H1 (cell line): ENCODE measurements at regions not wholly inside any gene's neighbourhood (a gene's known extent, or its start where the extent isn't known, plus 50 kb on each side); places are given as distances from the start of the nearest gene placed in this dataset.

Experiments used
- CTCF ChIA-PET: fragments of 300-600 bp; sonication (Branson Sonifier 250); formaldehyde crosslinking; loops from one replicate; lab custom pipeline; 2021; ENCODE audit not compliant: partially characterized antibody; lab: Charles Lee
- POLR2A ChIA-PET: fragments of 300-600 bp; sonication (Branson Sonifier 250); formaldehyde crosslinking; loops from one replicate; lab custom pipeline; 2021; ENCODE audit warnings: inconsistent platforms; ENCODE audit not compliant: partially characterized antibody; lab: Charles Lee
- DNase-seq, 2 experiments: peaks; one replicate each; pipeline versions ENCODE4 v3.0.0 to v3.0.0-alpha.2; 2010 to 2022; ENCODE audit warnings: low spot score in 2 of 2, low read depth in 1 of 2, mixed read lengths in 1 of 2
- FAIRE-seq: peaks from 2 replicates; lab custom pipeline; 2011; peaks lifted over from hg19 to GRCh38; lab: Jason Lieb, UNC
- H2AFZ ChIP-seq: 2 replicates; pipeline ENCODE4 v1.8.1; 2012; ENCODE audit warnings: low read length, inconsistent platforms
- H2AK5ac ChIP-seq: 2 replicates; pipeline ENCODE4 v1.6.1; 2013; ENCODE audit warnings: low read depth, low read length
- H2BK120ac ChIP-seq: replicated peaks from 2 replicates; pipeline ENCODE3; 2013; ENCODE audit warnings: low read depth, low read length, inconsistent platforms
- H2BK12ac ChIP-seq: 2 replicates; pipeline ENCODE4 v1.6.1; 2013; ENCODE audit warnings: low read depth, low read length
- H2BK15ac ChIP-seq: 2 replicates; pipeline ENCODE4 v1.6.1; 2013; ENCODE audit warnings: low read length
- H2BK20ac ChIP-seq: 2 replicates; pipeline ENCODE4 v1.6.1; 2013; ENCODE audit warnings: low read length
- H2BK5ac ChIP-seq: 2 replicates; pipeline ENCODE4 v1.6.1; 2013; ENCODE audit warnings: low read depth, low read length
- H3K14ac ChIP-seq: 2 replicates; pipeline ENCODE4 v1.6.1; 2013; ENCODE audit warnings: inconsistent platforms; ENCODE audit not compliant: insufficient read length
- H3K18ac ChIP-seq: 2 replicates; pipeline ENCODE4 v1.6.1; 2013; ENCODE audit warnings: low read length; ENCODE audit errors: extremely low read depth
- H3K23ac ChIP-seq: 2 replicates; pipeline ENCODE4 v1.6.1; 2013; ENCODE audit warnings: inconsistent platforms; ENCODE audit not compliant: insufficient read length
- H3K23me2 ChIP-seq: 2 replicates; pipeline ENCODE4 v1.6.1; 2013; ENCODE audit warnings: low read depth, low read length
- H3K27ac ChIP-seq: 2 replicates; pipeline ENCODE4 v1.6.1; 2011; ENCODE audit warnings: low read depth, low read length, inconsistent platforms
- H3K27me3 ChIP-seq, 4 experiments: replicated peaks in 1 of 4; 1 replicate in 1 of 4; 2 replicates in 3 of 4; pipeline versions ENCODE4 v1.6.1 to v1.8.1; 2011 to 2013; ENCODE audit warnings: low read length in 3 of 4, mild to moderate bottlenecking in 3 of 4, inconsistent platforms in 2 of 4, mixed read lengths in 2 of 4, moderate library complexity in 1 of 4; ENCODE audit not compliant: control insufficient read depth in 3 of 4, insufficient read depth in 3 of 4; ENCODE audit errors: extremely low read depth in 1 of 4
- H3K36me3 ChIP-seq, 4 experiments: 2 replicates each; pipeline versions ENCODE4 v1.6.1 to v1.8.1; 2011 to 2013; ENCODE audit warnings: mild to moderate bottlenecking in 4 of 4, low read length in 3 of 4, moderate library complexity in 2 of 4, control low read depth in 1 of 4, inconsistent platforms in 1 of 4; ENCODE audit not compliant: insufficient read depth in 4 of 4, control insufficient read depth in 2 of 4
- H3K4ac ChIP-seq: replicated peaks from 2 replicates; pipeline ENCODE3; 2013; ENCODE audit warnings: low read length, low read depth, mixed read lengths, inconsistent platforms; ENCODE audit not compliant: insufficient read length
- H3K4me1 ChIP-seq, 4 experiments: replicated peaks in 1 of 4; 1 replicate in 1 of 4; 2 replicates in 3 of 4; pipeline versions ENCODE4 v1.6.1 to v1.8.1; 2011 to 2013; ENCODE audit warnings: low read length in 3 of 4, inconsistent platforms in 2 of 4, mixed read lengths in 1 of 4; ENCODE audit not compliant: insufficient read depth in 4 of 4, control insufficient read depth in 3 of 4
- H3K4me2 ChIP-seq, 2 experiments: 2 replicates each; pipeline versions ENCODE4 v1.6.1 to v1.8.1; 2011 to 2013; ENCODE audit warnings: low read depth in 2 of 2, low read length in 2 of 2, control low read depth in 1 of 2, inconsistent platforms in 1 of 2, mild to moderate bottlenecking in 1 of 2; ENCODE audit not compliant: insufficient read depth in 1 of 2
- H3K4me3 ChIP-seq, 4 experiments: fragments of 200-600, 300-600 bp in 1 of 4; sonication (generic), shearing (Covaris generic), sonication (Bioruptor Twin) in 1 of 4; 2 replicates each; pipeline versions ENCODE4 v1.5.1 to v1.8.1; 2011 to 2016; ENCODE audit warnings: low read length in 4 of 4, low read depth in 3 of 4, control low read depth in 2 of 4, inconsistent platforms in 2 of 4, mild to moderate bottlenecking in 2 of 4, mixed read lengths in 1 of 4, moderate library complexity in 1 of 4; ENCODE audit not compliant: insufficient read depth in 2 of 4; ENCODE audit errors: extremely low read depth in 1 of 4
- H3K56ac ChIP-seq: replicated peaks from 2 replicates; pipeline ENCODE3; 2013; ENCODE audit warnings: low read depth, mild to moderate bottlenecking, mixed read lengths, low read length, inconsistent platforms; ENCODE audit not compliant: insufficient read length
- H3K79me1 ChIP-seq: 2 replicates; pipeline ENCODE4 v1.6.1; 2013; ENCODE audit warnings: low read depth, low read length, control low read depth
- H3K79me2 ChIP-seq, 2 experiments: 2 replicates each; pipeline versions ENCODE4 v1.6.1 to v1.8.1; 2012 to 2013; ENCODE audit warnings: low read length in 2 of 2, mild to moderate bottlenecking in 2 of 2, inconsistent platforms in 1 of 2; ENCODE audit not compliant: insufficient read depth in 2 of 2, control insufficient read depth in 1 of 2
- H3K9ac ChIP-seq, 4 experiments: replicated peaks in 1 of 4; 1 replicate in 1 of 4; 2 replicates in 3 of 4; pipeline versions ENCODE4 v1.6.1 to v1.8.1; 2011 to 2013; ENCODE audit warnings: low read depth in 3 of 4, low read length in 3 of 4, control low read depth in 2 of 4, mild to moderate bottlenecking in 2 of 4, moderate library complexity in 2 of 4, inconsistent platforms in 1 of 4; ENCODE audit errors: extremely low read depth in 1 of 4
- H3K9me3 ChIP-seq, 2 experiments: 2 replicates each; pipeline versions ENCODE4 v1.6.1 to v1.8.1; 2012 to 2013; ENCODE audit warnings: mild to moderate bottlenecking in 2 of 2, moderate library complexity in 2 of 2, control low read depth in 1 of 2, inconsistent platforms in 1 of 2, low read depth in 1 of 2, low read length in 1 of 2, mixed read lengths in 1 of 2; ENCODE audit not compliant: insufficient read depth in 2 of 2
- H4K20me1 ChIP-seq, 2 experiments: replicated peaks in 1 of 2; 2 replicates each; pipeline versions ENCODE3 to v1.8.1; 2011 to 2013; ENCODE audit warnings: inconsistent platforms in 2 of 2, low read length in 2 of 2, mild to moderate bottlenecking in 1 of 2; ENCODE audit not compliant: insufficient read depth in 2 of 2, control insufficient read depth in 1 of 2
- H4K5ac ChIP-seq: 2 replicates; pipeline ENCODE4 v1.6.1; 2013; ENCODE audit warnings: low read length, low read depth, mixed read lengths, inconsistent platforms; ENCODE audit not compliant: insufficient read length
- H4K8ac ChIP-seq: 2 replicates; pipeline ENCODE4 v1.8.0; 2013; ENCODE audit warnings: mild to moderate bottlenecking, moderate library complexity, low read length, inconsistent platforms; ENCODE audit not compliant: insufficient read depth; ENCODE audit errors: extremely low read depth
- H4K91ac ChIP-seq: replicated peaks from 2 replicates; pipeline ENCODE3; 2013; ENCODE audit warnings: low read length, mixed read lengths, inconsistent platforms; ENCODE audit not compliant: insufficient read length
- ASH2L ChIP-seq: fragments of 200-600, 300-600 bp; sonication (generic); IDR thresholded peaks from one replicate; pipeline ENCODE4 v1.7.1; 2017; ENCODE audit warnings: low read length
- BACH1 ChIP-seq: IDR thresholded peaks from 2 replicates; pipeline ENCODE4 v1.6.1; 2012; ENCODE audit warnings: low read length, improper control_type of control experiment
- CEBPB ChIP-seq: IDR thresholded peaks from 2 replicates; pipeline ENCODE4 v1.6.1; 2012; ENCODE audit warnings: low read depth, low read length
- CTCF ChIP-seq, 3 experiments: IDR thresholded peaks; 1 replicate in 2 of 3; 2 replicates in 1 of 3; pipeline versions ENCODE4 v1.5.1 to v1.6.1; 2011; ENCODE audit warnings: low read length in 3 of 3, mild to moderate bottlenecking in 3 of 3, inconsistent platforms in 2 of 3, low read depth in 1 of 3, moderate library complexity in 1 of 3; ENCODE audit not compliant: insufficient read depth in 1 of 3; ENCODE audit errors: control extremely low read depth in 1 of 3
- FOSL1 ChIP-seq: IDR thresholded peaks from 2 replicates; pipeline ENCODE4 v1.6.1; 2011; ENCODE audit warnings: mild to moderate bottlenecking, low read depth, low read length, moderate library complexity; ENCODE audit not compliant: insufficient read depth
- GTF2F1 ChIP-seq: IDR thresholded peaks from 2 replicates; pipeline ENCODE4 v1.6.1; 2012; ENCODE audit warnings: low read depth, low read length, improper control_type of control experiment, borderline replicate concordance
- KDM4A ChIP-seq: IDR thresholded peaks from one replicate; pipeline ENCODE4 v1.7.1; 2012; ENCODE audit warnings: low read depth, mild to moderate bottlenecking, moderate library complexity, low read length, inconsistent platforms; ENCODE audit not compliant: severe bottlenecking
- SIX5 ChIP-seq: IDR thresholded peaks from 2 replicates; pipeline ENCODE4 v1.6.1; 2011; ENCODE audit warnings: mild to moderate bottlenecking, low read depth, low read length
- SUZ12 ChIP-seq: fragments of 200-600 bp; sonication (generic); IDR thresholded peaks from 2 replicates; pipeline ENCODE4 v1.6.1; 2012; ENCODE audit warnings: mild to moderate bottlenecking, inconsistent platforms, low read length, moderate library complexity, mixed read lengths
- TEAD4 ChIP-seq: IDR thresholded peaks from 2 replicates; pipeline ENCODE4 v1.6.1; 2012; ENCODE audit warnings: low read depth, low read length, inconsistent platforms, mixed read lengths
- WGBS, 2 experiments: shearing (Covaris generic) in 1 of 2; methylation state at CpG; one replicate each; pipeline versions ENCODE4 v1.1.6 to v1.1.7; 2013 to 2015; ENCODE audit warnings: low lambda C conversion rate in 2 of 2, mixed read lengths in 2 of 2, inconsistent platforms in 1 of 2, low coverage in 1 of 2, missing lambda C conversion rate in 1 of 2; ENCODE audit not compliant: insufficient replicate concordance in 2 of 2, insufficient coverage in 1 of 2, insufficient read length in 1 of 2; ENCODE audit errors: extremely low coverage in 1 of 2, missing lambda C conversion rate in 1 of 2; 5-methylcytosine and 5-hydroxymethylcytosine counted together

GRCh38 chr4:100929135-100929534 lies 411.3 kb upstream of the EMCN start:
- H3K4me2 ChIP-seq: no peak overlapping the region
- H2AFZ ChIP-seq: peak overlapping the region; percentile 96
- H3K23ac ChIP-seq: no peak overlapping the region
- H3K27me3 ChIP-seq: no peaks in the 10 kb centered on the region
- 77% methylated on average over 1 of the region's 1 CpG; no CpG with 5 or more reads in 1 of the 2 experiments for WGBS, 2 experiments
- H3K79me1 ChIP-seq: no peaks in the 10 kb centered on the region
- H3K56ac ChIP-seq: no peak overlapping the region
- no peak overlapping the region for H3K4me3 ChIP-seq
- H4K8ac ChIP-seq: no peak overlapping the region
- POLR2A ChIA-PET: no interaction called here
- no peak for TF ChIP-seq TEAD4
- no peak for TF ChIP-seq BACH1
- no peak for TF ChIP-seq CTCF (IDR thresholded peaks at IDR 0.05; ENCODE audit: control extremely low read depth in 1 of 3, insufficient read depth in 1 of 3, low read depth in 1 of 3, low read length in 3 of 3)
- no peak for TF ChIP-seq ASH2L
- no peak for TF ChIP-seq CEBPB
- TF ChIP-seq FOSL1: no peak
- no peak for TF ChIP-seq KDM4A
- no peak for TF ChIP-seq SIX5
- no peak for TF ChIP-seq GTF2F1
- no peak for TF ChIP-seq SUZ12
- TF ChIP-seq, all 59 proteins: peak for 0
- Histone ChIP-seq H2BK15ac (no peak overlapping the region), H3K27ac (no peak overlapping the region), H3K23me2 (no peaks in the 10 kb centered on the region), H2AK5ac (no peak overlapping the region), H3K9me3 (no peaks in the 10 kb centered on the region), H3K36me3 (no peaks in the 10 kb centered on the region), H2BK12ac (no peak overlapping the region), H4K20me1 (no peaks in the 10 kb centered on the region), H2BK20ac (no peak overlapping the region), H3K4me1 (peaks cover 0 to 3% (median 3%) of the 10 kb centered on the region in 4 experiments; a peak in 3 of 7 replicates), H3K4ac (no peak overlapping the region), H2BK5ac (no peak overlapping the region), H4K5ac (no peak overlapping the region), H3K9ac (no peak overlapping the region), H3K14ac (no peak overlapping the region), H4K91ac (peak overlapping the region; percentile 14), H3K79me2 (no peaks in the 10 kb centered on the region), H2BK120ac (no peak overlapping the region), H3K18ac (no peak overlapping the region)
- FAIRE-seq: no peak
- CTCF ChIA-PET: no interaction called here
- no peak for DNase-seq
